ENCODE measurements at regions not wholly inside any gene's neighbourhood (a gene's known extent, or its start where the extent isn't known, plus 50 kb on each side); places are given as distances from the start of the nearest gene placed in this dataset.

DNA sequence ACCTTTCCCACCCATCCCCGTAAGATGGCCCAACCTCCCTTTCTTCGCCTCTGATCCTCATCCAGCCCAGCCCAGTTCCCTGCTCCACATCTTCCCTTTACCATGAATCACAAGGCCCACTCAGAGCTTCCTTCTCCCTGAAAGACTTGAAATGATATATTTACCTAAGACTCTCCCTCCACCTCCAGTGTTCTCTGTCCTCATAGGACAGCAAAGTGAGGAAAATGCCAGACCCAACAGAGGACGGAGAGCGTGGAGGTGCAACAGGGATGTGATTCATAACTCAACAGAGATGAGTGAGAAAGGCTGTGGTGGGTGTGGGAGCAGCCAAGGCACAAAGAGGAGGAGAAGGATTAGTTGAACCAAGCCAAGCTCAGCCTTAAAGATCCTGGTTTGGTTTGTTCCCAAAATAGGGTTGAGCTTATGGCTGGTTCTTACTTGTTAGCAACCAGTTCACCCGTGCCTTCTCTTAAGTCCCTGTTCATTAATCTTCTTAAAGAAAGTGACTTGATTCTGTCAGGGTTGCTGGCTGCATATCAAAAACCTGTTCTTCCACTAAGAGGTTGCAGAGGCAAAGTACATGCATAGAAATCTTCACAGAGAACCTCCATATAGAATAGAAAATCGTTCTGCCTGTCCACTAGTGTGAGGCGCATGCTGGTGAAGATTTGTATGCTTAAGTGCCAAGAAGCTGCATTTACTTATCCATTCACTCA is 183.2 kb downstream of the ACTL7B start:
- TF ChIP-seq ZNF112 (tag by site-specific recombination; IDR thresholded peaks at IDR 0.05) = no peak
- TF ChIP-seq FEZF1 (tag by site-specific recombination; IDR thresholded peaks at IDR 0.05) = no peak
- TF ChIP-seq, protein P1, sequence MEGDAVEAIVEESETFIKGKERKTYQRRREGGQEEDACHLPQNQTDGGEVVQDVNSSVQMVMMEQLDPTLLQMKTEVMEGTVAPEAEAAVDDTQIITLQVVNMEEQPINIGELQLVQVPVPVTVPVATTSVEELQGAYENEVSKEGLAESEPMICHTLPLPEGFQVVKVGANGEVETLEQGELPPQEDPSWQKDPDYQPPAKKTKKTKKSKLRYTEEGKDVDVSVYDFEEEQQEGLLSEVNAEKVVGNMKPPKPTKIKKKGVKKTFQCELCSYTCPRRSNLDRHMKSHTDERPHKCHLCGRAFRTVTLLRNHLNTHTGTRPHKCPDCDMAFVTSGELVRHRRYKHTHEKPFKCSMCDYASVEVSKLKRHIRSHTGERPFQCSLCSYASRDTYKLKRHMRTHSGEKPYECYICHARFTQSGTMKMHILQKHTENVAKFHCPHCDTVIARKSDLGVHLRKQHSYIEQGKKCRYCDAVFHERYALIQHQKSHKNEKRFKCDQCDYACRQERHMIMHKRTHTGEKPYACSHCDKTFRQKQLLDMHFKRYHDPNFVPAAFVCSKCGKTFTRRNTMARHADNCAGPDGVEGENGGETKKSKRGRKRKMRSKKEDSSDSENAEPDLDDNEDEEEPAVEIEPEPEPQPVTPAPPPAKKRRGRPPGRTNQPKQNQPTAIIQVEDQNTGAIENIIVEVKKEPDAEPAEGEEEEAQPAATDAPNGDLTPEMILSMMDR (tag by site-specific recombination; IDR thresholded peaks at IDR 0.05) = no peak
- no peak for TF ChIP-seq ZNF274 (IDR thresholded peaks at IDR 0.05; ENCODE audit: low read length)
- no peak for TF ChIP-seq ZNF274 (tag by site-specific recombination; IDR thresholded peaks at IDR 0.05; ENCODE audit: borderline replicate concordance)
- TF ChIP-seq ZNF121 (tag by site-specific recombination; IDR thresholded peaks at IDR 0.05) = no peak
- no peak for TF ChIP-seq ZNF174 (tag by site-specific recombination; IDR thresholded peaks at IDR 0.05)
- TF ChIP-seq ZNF747 (tag by site-specific recombination; IDR thresholded peaks at IDR 0.05) = no peak
- no peak for TF ChIP-seq ZNF132 (tag by site-specific recombination; IDR thresholded peaks at IDR 0.05; ENCODE audit: borderline replicate concordance)
